ENCODE measurements at regions not wholly inside any gene's neighbourhood (a gene's known extent, or its start where the extent isn't known, plus 50 kb on each side); places are given as distances from the start of the nearest gene placed in this dataset.
A peak's percentile ranks its signal among the peaks of the same experiment; 100 is the strongest.

GRCh38 chr6:14499841-14500240 is 382.3 kb downstream of the CD83 start:
- no peaks in the 10 kb centered on the region for H3K79me1 ChIP-seq (ENCODE audit: insufficient read depth, low read depth, low read length, poor library complexity, severe bottlenecking)
- no peak overlapping the region for H4K91ac ChIP-seq (ENCODE audit: insufficient read length, low read depth, low read length)
- H3K9me3 ChIP-seq (ENCODE audit: control insufficient read depth, low read depth, low read length), result no peaks in the 10 kb centered on the region
- H3K14ac ChIP-seq (ENCODE audit: insufficient read depth, low read length), result no peak overlapping the region
- no peak for DNase-seq
- no CpG with 5 or more reads among the region's 10 CpGs for WGBS (ENCODE audit: extremely low coverage, insufficient read length, low lambda C conversion rate)
- Mint-ChIP-seq H3K27me3 (ENCODE audit: low read depth) (no peaks in the 10 kb centered on the region; the same call in 1 of the 2 replicates), H3K27ac (peak overlapping the region in 2 of 3 experiments; percentile 62 to 66; a peak in 2 of 7 replicates), H3K36me3 (ENCODE audit: insufficient read depth in 1 of 3, low read depth in 3 of 3) (peaks cover 0 to 18% (median 7%) of the 10 kb centered on the region in 3 experiments; a peak in 5 of 7 replicates), H3K4me3 (no peak overlapping the region), H3K4me1 (peaks cover 14 to 19% of the 10 kb centered on the region in 2 experiments), H3K9me3 (peaks cover 7 to 14% of the 10 kb centered on the region in 2 experiments; a peak in 4 of 5 replicates)
- no peak overlapping the region for H2BK20ac ChIP-seq (ENCODE audit: low read depth, low read length, poor library complexity, severe bottlenecking)
- H3K4ac ChIP-seq (ENCODE audit: low read depth, low read length), result no peak overlapping the region
- no peak overlapping the region for H2BK15ac ChIP-seq (ENCODE audit: low read depth, low read length)
- no peaks in the 10 kb centered on the region for H4K20me1 ChIP-seq (ENCODE audit: control insufficient read depth, insufficient read depth, insufficient read length)
- no peak overlapping the region for H3K56ac ChIP-seq (ENCODE audit: insufficient read length, low read depth, low read length)
- no peaks in the 10 kb centered on the region; the same call in 1 of the 2 replicates for H3K4me1 ChIP-seq (ENCODE audit: insufficient read depth, low read length)
- H2BK5ac ChIP-seq (ENCODE audit: insufficient read length, low read length), result no peak overlapping the region
- no peak overlapping the region for H2AFZ ChIP-seq (ENCODE audit: low read length)
- H2BK12ac ChIP-seq (ENCODE audit: insufficient read length, low read depth, low read length), result no peak overlapping the region
- no peak overlapping the region for H3K27ac ChIP-seq (ENCODE audit: insufficient read length, low read depth, low read length)
- no peaks in the 10 kb centered on the region for H3K23me2 ChIP-seq (ENCODE audit: insufficient read length, low read depth, low read length, poor library complexity, severe bottlenecking)
- no peak overlapping the region for H4K8ac ChIP-seq (replicated peaks; ENCODE audit: insufficient read length, low read depth, low read length)
- H4K5ac ChIP-seq (ENCODE audit: insufficient read length, low read depth, low read length), result no peak overlapping the region
- no peaks in the 10 kb centered on the region for H3K27me3 ChIP-seq (ENCODE audit: insufficient read depth, low read length)
- no peak overlapping the region for H2AK5ac ChIP-seq (ENCODE audit: insufficient read length, low read length)
- no peak overlapping the region for H3T11ph ChIP-seq (ENCODE audit: low read length)
- H3K4me2 ChIP-seq (ENCODE audit: insufficient read depth, insufficient read length, low read length), result no peak overlapping the region
- no peak overlapping the region for H2BK120ac ChIP-seq (ENCODE audit: low read depth, low read length, poor library complexity, severe bottlenecking)
- no peak overlapping the region for H3K18ac ChIP-seq (ENCODE audit: insufficient read length, low read depth, low read length)
- no peak overlapping the region for H3K23ac ChIP-seq (ENCODE audit: insufficient read length, low read depth, low read length)
- H3K9ac ChIP-seq (ENCODE audit: extremely low read depth, insufficient read length, low read length), result no peak overlapping the region
- TF ChIP-seq CTCF (conservative IDR thresholded peaks at IDR 0.05), result no peak
- H3K79me2 ChIP-seq (ENCODE audit: insufficient read depth, low read length), result no peaks in the 10 kb centered on the region
